BE2C (cell line): ENCODE measurements at regions not wholly inside any gene's neighbourhood (a gene's known extent, or its start where the extent isn't known, plus 50 kb on each side); places are given as distances from the start of the nearest gene placed in this dataset.

Experiments
- DNase-seq: peaks from one replicate; pipeline ENCODE4 v3.0.0-alpha.2; 2020
- H3K27me3 ChIP-seq: fragments of 250-450 bp; sonication (Bioruptor Pico); 2 replicates; pipeline ENCODE4 v1.5.1; 2020; ENCODE audit warnings: mild to moderate bottlenecking
- H3K36me3 ChIP-seq: fragments of 250-450 bp; sonication (Bioruptor Pico); 2 replicates; pipeline ENCODE4 v1.5.1; 2020; ENCODE audit warnings: mild to moderate bottlenecking
- H3K4me1 ChIP-seq: fragments of 250-450 bp; sonication (Bioruptor Pico); 2 replicates; pipeline ENCODE4 v1.5.1; 2020
- H3K4me3 ChIP-seq: 2 replicates; pipeline ENCODE4 v1.5.1; 2011; ENCODE audit warnings: low read depth, low read length
- H3K9me3 ChIP-seq: fragments of 250-450 bp; sonication (Bioruptor Pico); 2 replicates; pipeline ENCODE4 v1.5.1; 2020
- CTCF ChIP-seq: IDR thresholded peaks from 2 replicates; pipeline ENCODE4 v1.5.1; 2012; ENCODE audit warnings: mild to moderate bottlenecking, low read depth, low read length

GRCh38 chr7:12107381-12107780, 103.7 kb upstream of the TMEM106B start:
- no peaks in the 10 kb centered on the region for H3K27me3 ChIP-seq
- no peaks in the 10 kb centered on the region; the same call in 1 of the 2 replicates for H3K36me3 ChIP-seq
- H3K9me3 ChIP-seq = no peaks in the 10 kb centered on the region
- H3K4me1 ChIP-seq = peaks cover 12% of the 10 kb centered on the region
- no peak overlapping the region for H3K4me3 ChIP-seq
- no peak for TF ChIP-seq CTCF
- no peak for DNase-seq

GRCh38 chr7:12107841-12108254, 103.2 kb upstream of the TMEM106B start:
- H3K27me3 ChIP-seq = no peaks in the 10 kb centered on the region
- no peak overlapping the region for H3K4me3 ChIP-seq
- H3K36me3 ChIP-seq = no peaks in the 10 kb centered on the region
- no peak for TF ChIP-seq CTCF
- H3K9me3 ChIP-seq = no peaks in the 10 kb centered on the region
- no peak for DNase-seq
- peaks cover 12% of the 10 kb centered on the region for H3K4me1 ChIP-seq

GRCh38 chr7:12110425-12110824, 100.7 kb upstream of the TMEM106B start:
- Histone ChIP-seq H3K4me1 (peaks cover 5% of the 10 kb centered on the region; the same call in 1 of the 2 replicates), H3K27me3 (no peaks in the 10 kb centered on the region), H3K9me3 (no peaks in the 10 kb centered on the region), H3K4me3 (peak overlapping the region; percentile 66), H3K36me3 (no peaks in the 10 kb centered on the region)
- DNase-seq = no peak
- no peak for TF ChIP-seq CTCF

- H3K9me3 ChIP-seq = no peaks in the 10 kb centered on the region
- TF ChIP-seq CTCF = peak; percentile 61
- no peaks in the 10 kb centered on the region for H3K27me3 ChIP-seq
- peak overlapping the region; percentile 66 for H3K4me3 ChIP-seq
- no peaks in the 10 kb centered on the region for H3K36me3 ChIP-seq
- DNase-seq = peak; percentile 91
- peaks cover 5% of the 10 kb centered on the region; the same call in 1 of the 2 replicates for H3K4me1 ChIP-seq
Measured at GRCh38 chr7:12111422-12112405, 99.4 kb upstream of the TMEM106B start.

GRCh38 chr7:12117170-12117569, 93.9 kb upstream of the TMEM106B start:
- no peaks in the 10 kb centered on the region for H3K9me3 ChIP-seq
- no peaks in the 10 kb centered on the region for H3K27me3 ChIP-seq
- DNase-seq = no peak
- no peak for TF ChIP-seq CTCF
- no peak overlapping the region for H3K4me3 ChIP-seq
- 0 out of 2 replicates have a peak, but pooled peaks cover 3% of the 10 kb centered on the region for H3K4me1 ChIP-seq
- no peaks in the 10 kb centered on the region for H3K36me3 ChIP-seq
